DMS153 (cell line): ENCODE measurements at regions not wholly inside any gene's neighbourhood (a gene's known extent, or its start where the extent isn't known, plus 50 kb on each side); places are given as distances from the start of the nearest gene placed in this dataset.

Experiments used
- DNase-seq: peaks from one replicate; lab custom pipeline; 2025; lab: John Stamatoyannopoulos, UW

DNA sequence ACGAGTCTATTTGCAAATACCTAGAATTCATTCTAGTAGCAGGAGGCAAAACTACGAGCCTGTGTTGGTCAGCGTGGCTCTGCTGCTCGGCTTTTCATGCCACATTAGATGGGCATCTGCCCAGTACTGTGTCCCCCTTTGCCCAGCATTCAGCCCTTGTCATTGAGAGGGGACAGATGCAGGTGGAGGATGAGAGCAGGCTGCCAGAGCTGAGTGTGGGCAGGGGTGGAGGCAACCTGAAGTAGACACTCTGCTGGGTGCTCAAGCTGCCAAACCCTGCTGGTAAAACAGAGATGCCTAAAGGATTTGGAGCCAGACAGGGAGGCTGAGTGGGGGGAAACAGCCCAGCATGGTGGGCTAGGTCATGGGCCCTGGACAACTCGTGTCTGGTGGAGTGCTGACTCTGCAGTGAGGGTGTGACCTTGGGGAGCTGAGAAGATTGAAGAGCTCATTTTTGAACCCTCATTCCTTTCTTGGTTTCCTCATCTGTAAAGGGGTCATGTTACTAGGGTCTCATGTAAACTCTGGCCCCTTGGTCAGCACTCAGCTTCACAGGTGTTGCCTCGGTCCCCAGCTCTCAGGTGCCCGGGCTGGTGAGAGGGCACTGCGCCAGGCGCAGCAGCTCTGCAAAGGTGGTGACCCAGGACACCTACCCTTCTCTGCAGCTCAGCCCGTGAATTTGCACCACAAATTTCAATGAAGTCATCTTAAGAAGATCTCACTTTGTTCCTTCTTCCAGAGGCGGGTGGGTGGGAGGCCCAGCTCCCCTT lies 64.2 kb upstream of the BHLHE23 start:
- DNase-seq: no peak

DNA sequence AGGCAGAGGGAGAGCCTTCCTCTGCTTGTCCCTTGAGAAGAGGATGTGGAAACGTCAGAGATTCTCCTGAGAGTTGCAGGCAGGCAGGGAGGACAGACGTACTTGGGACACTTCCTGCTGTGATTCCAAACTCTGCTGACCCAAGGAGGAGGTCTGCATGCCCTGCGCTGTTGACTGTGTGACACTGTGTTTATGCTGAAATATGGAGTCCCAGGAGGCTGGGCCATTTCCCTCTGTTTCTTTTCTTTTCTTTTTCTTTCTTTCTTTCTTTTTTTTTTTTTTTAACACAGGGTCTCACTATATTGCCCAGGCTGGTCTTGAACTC lies 63.5 kb upstream of the BHLHE23 start:
- DNase-seq: no peak

- no peak for DNase-seq
Observed at GRCh38 chr20:63068711-63069367, 62.1 kb upstream of the BHLHE23 start.

DNA sequence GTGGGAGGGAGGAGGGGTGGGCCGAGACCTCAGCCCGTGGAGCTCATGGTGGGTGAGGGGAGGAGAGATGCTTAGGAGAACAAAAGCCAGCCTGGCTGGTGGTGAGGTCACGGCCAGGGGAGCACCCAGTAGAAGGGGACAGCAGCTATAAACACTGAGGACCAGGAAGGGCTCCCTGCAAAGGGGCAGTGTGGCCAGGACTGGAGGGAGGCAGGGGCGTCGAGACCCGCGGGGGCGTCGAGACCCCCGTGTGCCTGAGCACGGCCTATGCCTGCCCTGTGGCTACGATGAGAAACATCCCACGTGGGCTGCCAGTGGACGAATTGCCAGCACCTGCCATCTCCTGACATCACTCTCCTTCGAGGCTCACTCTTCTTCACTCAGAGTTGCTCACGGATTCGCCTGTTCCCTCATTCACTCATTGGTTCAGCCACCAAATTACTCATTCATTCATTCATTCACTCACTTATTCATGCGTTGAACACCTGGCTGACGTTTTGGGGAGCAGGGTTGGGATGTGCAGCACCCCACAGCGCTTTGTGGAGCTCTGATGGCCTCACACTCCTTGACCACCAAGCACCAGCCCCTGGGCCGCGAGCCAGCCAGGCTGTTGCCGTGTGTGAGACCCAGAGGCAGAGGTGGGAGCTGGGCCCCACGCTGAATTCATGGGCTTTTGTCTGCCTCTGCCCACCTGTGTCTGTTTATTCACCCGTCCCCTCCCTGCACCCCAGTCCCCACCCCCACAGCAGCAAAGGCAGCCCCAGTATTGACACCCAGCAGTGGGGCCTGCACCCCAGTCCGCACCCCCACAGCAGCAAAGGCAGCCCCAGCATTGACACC lies 61.2 kb upstream of the BHLHE23 start:
- no peak for DNase-seq

- no peak for DNase-seq
Observed at GRCh38 chr20:63067266-63067635, 60.5 kb upstream of the BHLHE23 start.

DNA sequence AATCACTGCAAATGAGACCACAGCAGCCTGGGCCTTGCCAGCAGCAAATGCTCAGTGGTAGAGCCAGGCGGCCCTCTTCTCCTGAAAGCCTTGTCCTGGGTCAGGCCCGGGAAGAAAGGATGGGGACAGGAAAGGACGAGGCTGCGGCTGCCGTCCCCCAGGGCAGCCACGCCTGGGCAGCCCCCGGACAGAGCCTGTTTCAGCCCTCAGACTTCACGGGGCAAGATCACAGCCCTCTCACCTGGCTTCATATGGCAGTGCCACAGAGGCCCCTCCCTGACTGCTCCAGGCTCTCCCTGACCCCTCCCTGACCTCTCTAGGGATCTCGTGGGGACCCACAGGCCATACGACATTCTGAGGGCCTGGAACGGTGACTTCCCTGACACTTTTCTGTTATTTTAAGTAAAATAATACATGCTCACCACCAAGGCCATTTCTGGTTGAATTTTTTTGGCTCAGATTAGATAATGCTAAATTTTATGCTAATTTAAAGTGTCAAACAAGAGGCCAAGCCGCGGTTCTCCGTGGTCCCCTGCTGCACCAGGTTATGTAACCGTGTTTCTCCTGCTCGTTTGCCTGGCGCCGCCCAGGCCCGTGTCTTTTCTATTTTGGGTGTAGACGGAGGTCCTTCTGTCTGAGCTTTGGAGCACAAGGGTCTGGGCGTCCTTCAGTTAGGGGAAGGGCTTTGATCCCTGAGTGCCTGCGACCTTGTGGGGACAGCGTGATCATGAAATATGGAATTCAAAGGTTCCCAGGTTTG lies 59.9 kb upstream of the BHLHE23 start:
- DNase-seq: no peak

DNA sequence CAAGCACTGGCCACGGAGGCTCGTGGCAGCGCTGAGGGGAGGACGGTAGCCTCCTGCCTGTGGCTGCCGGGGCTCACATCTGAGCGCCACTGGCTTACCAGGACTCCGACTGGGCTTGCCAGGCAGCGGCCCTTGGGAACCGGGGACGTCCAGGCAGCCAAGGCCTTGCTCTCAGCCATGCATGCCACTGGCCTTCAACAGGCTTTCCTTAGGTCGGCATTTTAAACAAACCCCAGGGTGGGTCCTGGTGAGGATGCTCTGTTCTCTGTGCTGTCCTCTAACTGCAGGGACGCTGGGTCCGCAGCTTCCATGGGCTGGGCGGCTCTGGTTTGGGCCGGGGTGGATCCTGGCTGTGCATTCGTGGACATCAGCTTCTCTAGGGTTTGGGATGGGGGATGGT lies 59.1 kb upstream of the BHLHE23 start:
- no peak for DNase-seq

DNA sequence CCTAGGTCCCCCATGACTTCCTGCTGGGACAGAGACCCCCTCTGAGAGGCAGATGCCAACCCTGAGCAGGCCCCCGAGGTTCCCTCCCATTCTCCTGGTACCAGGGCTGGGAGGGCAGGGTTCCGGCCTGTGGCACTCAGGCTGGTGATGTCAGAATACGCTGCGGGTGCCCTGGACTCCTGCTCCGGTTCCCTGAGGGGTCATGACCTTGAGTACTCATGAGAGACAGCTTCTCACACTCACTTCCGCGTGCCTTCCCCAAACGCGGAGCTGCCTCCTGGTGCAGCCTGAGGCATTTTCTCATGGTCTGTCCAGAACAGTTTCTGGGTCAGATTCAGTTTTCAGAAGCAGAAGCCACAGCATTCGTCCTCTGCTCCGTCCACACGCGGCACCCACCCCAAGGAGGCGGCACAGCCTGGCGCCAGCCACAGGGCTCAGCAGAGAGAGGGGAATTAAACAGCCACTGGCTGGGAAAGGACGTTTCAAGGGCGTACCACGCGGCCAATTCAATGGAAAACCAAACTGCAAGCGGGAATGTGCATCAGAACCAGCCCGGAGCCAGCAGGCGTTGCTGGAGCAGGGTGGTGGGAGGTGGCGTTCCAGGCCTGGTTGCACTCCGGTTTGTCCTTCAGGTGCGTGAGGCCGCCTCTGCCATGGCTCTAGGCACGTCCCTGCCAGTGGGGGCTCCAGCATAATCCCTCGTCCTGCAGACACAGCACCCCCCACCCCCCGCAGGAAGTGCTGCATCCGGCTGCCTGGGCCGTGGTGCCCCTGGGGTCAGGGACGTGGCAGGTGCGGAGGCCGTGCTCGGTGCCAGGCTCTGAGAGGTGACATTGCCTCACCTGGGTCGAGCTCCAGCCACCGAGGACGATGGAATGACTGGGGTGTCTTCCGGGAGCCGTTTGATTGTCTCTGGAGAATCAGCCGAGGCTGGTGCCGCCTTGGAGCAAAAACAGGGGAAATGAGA lies 58.3 kb upstream of the BHLHE23 start:
- no peak for DNase-seq

GRCh38 chr20:63064310-63064709 lies 57.5 kb upstream of the BHLHE23 start:
- DNase-seq: peak; percentile 18

DNA sequence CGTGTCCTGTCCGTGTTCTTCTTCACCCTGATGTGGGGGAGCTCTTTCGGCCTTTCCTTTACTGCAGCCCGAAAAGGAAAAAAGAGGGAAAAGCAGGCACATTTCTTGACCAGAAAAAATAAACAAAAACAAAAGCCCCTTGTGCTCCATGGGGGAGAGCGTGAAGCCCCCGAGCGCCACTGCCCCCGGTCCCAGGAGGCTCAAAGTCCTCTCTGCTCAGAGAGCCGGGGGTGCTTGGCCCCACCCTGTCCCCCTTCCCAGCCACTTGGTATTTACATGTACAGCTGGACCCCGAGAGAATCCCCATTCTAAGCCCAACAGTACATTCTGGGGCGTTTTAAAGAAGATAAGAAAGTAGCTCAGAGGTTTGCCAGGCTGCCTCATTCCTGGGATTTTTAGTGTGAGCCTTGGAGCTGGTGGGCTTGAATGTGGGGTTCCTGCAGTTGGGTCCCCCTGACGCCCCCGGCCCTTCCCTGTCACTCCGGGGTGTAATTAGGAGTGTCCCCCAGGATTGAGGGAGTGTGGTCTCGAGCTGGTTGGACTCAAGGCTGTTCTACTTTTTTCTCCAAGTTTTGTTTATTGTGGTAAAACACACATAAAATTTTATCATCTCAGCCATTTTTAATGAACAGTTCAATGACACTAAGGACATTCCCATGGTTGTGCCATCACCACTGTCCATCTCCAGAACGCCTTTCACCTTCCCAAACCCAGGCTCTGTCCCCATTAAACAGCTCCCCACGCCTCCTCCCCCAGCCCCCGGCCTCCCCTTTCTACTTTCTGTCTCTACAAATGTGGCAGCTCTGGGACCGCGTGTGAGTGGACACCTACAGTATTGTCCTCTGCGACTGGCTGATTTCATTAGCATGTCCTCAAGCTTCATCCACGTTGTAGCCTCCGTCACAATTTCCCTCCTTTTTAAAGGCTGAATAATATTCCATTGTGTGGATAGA lies 55.7 kb upstream of the BHLHE23 start:
- DNase-seq: no peak

GRCh38 chr20:63061771-63062100 lies 55.0 kb upstream of the BHLHE23 start:
- no peak for DNase-seq

DNA sequence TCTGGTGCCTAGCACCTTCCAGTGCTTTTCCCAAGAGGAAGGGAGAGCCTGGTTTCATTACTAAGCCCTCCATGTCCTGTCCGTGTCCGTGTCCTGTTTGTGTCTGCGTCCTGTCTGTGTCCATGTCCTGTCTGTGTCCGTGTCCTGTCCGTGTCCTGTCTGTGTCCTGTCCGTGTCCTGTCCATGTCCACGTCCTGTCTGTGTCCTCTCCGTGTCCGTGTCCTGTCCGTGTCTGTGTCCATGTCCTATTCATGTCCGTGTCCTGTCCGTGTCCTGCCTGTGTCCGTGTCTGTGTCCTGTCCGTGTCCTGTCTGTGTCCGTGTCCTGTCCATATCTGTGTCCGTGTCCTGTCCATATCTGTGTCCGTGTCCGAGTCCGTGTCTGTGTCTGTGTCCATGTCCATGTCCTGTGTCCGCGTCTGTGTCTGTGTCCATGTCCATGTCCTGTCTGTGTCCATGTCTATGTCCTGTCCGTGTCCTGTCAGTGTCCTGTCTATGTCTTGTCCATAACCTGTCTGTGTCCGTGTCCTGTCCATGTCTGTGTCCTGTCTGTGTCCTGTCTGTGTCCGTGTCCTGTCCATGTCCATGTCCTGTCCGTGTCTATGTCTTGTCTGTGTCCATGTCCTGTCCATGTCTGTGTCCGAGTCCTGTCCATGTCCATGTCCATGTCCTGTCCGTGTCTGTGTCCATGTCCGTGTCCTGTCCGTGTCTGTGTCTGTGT lies 54.4 kb upstream of the BHLHE23 start:
- DNase-seq: no peak

DNA sequence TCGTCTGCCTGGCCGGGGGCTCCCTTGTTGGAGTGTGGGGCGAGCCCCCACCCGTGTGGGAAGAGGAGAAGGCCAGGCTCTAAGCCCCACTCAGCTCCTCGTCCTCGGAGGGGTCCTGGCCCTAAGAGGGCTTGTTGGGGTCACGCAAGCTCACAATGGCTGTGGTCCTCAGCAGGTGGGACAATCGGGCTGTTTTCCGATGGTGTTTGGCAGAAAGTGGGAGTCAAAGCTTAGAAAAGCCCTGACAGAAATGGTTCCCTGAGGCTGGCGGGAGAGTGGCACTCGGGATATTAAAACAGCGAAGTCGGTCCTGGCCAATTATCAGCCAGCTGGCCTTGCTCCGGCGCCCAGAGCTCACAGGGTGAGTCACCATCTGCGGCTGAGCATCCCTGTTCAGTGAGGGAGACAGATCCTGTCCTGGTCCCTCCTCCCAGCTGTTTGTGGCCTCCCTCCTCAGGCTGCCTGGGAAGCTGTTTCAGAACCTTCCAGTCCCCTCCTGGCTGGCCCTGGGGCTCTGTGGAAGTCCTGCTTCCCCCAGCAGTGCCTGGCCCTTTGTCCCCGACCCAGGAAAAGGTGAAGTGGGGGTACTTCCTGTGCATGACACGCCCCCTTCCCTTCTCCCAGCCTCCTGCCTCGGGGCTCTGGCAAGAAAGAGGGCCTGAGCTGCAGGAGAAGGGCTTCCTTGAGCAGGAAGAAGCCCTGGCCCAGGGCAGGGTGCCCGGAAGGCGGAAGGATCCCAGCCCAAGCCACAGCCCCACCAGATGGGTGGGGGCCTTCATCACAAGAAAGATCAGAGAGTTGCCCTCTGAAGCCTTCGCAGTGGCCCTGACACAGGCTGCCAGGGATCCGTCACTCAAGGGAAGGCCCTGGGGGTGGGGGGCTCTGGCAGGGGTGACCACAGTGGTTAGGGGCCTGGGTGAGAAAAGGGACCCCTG lies 53.6 kb upstream of the BHLHE23 start:
- DNase-seq: peak; percentile 32

DNA sequence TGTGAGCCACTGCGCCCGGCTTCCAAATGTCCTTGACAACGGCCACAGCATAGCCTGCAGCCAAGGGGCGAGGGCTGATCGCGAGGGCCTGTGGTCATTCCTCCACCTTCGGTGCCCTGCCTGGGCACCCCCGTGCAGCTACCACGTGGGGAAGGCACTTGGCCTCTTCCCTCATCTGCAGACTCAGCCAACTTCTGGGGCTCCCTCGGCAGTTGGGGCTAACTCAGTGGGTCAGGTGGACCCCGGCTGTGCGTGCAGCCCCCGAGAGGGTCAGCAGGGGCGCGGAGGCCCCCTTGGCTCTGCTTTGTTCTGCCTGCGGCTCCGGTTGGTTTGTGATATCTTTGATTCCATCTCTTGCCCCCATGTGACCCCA lies 52.9 kb upstream of the BHLHE23 start:
- DNase-seq: no peak

GRCh38 chr20:63058696-63059335 lies 52.1 kb upstream of the BHLHE23 start:
- no peak for DNase-seq

- DNase-seq: no peak
Observed at GRCh38 chr20:63057171-63058117, 50.7 kb upstream of the BHLHE23 start.
